ENCODE measurements at regions not wholly inside any gene's neighbourhood (a gene's known extent, or its start where the extent isn't known, plus 50 kb on each side); places are given as distances from the start of the nearest gene placed in this dataset.
"Not testable (repeated sequence)": the region's sequence is repeated elsewhere in the genome, so short reads cannot be mapped to it uniquely, and the experiment has no call there.

DNA sequence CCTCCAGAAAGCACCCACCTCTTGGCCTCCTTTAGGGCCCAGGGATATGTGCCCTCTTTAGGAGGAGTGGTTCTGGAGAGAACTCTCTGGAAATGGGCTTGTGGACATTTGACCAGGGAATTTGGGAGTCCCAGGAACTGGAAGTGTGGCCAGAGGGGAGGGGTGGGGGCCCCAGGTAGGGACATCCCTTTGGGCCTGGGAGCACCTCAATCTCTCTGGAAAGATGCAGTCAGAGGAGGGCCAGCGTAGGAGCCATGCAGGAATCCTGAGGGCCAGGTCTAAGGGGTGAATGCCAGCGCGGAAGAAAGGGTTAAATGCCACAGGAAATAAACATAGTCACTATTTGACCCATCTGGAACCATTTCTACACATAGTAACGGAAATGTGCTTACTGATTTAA is 50.3 kb upstream of the ITGA11 start:
- no peak for DNase-seq (ENCODE audit: low read depth)

DNA sequence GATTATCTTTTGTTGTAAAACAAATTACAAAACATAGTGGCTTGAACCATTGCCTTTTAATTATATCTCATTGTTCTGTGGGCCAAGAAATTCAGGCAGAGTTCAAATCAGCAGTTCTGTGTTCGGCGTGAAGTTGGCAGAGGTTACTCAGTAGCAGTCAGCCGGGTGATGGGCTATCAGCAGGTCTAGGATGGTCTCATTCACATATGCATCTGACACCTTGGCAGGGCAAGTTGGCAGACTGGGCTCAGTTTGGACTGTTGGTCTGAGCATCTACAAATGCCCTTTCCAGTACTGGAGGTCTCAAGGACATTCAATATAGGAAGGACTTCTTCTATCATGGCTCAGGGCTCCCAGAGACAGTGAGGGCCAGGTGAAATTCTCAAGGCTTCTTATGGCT is 51.2 kb upstream of the ITGA11 start:
- no peak for DNase-seq (ENCODE audit: low read depth)

- DNase-seq (ENCODE audit: low read depth), result no peak
These were observed 52.3 kb upstream of the ITGA11 start for GRCh38 chr15:68484220-68484619.

DNA sequence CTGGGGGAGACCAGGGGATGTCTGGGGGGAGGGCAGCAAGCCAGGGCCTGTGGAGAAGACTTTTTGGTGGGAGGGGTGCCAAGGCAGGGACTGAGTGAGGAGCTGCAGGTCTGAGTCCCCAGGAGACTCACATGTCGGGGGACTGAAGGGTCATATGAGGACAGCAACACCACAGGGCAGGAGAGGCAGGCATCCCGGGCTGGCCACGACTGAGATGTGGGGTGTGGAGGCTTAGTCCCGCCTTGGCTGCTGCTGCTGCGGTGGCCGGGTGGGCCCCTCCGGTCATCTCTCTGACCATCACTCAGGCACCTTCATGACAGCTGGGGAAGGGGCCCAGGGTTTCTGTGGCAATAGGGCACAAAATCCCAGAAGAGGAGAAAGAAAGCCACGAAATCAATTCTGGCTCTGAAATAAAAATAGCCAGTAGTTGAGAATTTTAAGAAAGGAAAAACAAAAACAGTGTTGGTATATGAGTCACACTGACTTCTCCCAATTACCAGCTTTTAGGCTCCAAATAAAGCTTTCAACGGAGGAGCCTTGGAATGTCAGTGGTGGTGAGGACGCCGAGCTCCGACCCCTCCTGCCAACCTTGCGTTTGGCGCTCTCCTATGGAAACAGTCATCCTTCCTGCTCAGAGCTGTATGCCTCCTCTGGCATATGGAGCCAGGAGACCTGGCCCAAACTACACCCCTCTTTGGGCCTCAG is 52.9 kb upstream of the ITGA11 start:
- no peak for DNase-seq (ENCODE audit: low read depth)

DNA sequence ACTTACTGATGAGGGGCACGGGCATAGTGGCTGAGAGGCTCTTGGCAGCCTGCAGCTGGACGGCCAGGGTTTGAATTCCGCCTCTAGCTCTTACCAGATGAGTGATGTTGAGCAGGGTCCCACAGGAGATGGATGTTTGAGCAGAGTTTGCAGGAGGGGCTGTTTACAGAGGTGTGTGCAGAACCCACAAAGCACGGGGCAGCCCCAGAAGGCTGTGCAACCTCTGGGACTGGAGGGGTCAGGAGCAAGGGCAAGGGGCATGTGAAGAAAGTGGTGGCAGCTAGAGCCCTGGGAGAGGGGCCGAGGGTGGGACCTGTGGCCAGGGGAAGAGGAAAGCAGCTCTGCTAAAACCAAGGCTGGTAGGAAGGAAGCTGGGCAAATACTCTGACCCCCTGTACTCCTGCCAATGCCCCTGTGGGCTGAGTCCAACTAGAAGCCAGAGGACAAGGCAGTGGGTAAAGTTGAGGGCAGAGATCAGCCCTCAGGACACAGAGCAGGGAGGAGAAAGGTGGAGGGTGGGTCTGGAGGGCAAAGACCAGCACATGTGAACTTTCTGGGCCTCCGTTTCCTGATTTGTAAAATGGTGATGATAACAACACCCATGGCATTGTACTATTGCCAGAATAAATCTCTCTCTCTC is 53.9 kb upstream of the ITGA11 start:
- DNase-seq (ENCODE audit: low read depth), result no peak

- DNase-seq (ENCODE audit: low read depth), result no peak
These were observed 55.3 kb upstream of the ITGA11 start for GRCh38 chr15:68487087-68487843.

DNA sequence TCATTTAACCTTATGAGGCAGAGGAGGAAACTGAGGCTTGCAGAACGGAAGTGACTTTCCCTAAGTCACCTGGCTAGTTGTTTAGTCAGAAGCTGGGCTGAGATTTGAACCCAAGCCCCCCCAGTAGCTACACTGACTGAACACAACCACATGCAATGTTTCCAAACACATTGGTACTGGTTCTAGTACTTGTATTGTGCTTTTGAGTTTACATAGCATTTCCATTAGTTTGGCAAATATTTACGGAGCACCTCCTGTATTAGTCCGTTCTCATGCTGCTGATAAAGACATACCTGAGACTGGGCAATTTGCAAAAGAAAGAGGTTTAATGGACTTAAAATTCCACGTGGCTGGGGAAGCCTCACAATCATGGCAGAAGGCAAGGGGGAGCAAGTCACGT is 56.3 kb upstream of the ITGA11 start:
- no peak for DNase-seq (ENCODE audit: low read depth)

- DNase-seq (ENCODE audit: low read depth), result no peak
These were observed 57.0 kb upstream of the ITGA11 start for GRCh38 chr15:68488966-68489365.

DNA sequence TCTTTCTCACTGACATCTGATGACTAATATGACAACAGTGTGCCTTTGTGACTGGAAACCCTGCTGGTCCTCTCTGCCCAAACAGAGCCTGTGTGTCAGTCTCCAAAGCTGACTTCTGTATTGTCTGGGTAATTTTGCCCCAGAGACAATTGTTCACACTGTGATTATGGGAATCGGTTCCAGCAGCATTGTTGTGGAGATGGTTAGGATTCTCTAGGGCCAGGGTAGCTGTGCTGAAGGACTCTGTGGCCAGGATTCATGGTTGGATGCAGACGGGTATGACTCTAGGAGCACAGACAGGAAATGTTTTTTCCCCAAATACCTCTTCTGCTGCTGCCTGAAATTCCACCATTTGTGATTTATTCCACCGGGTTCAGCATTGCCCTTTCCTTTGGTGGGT is 57.5 kb upstream of the ITGA11 start:
- DNase-seq (ENCODE audit: low read depth), result no peak

- DNase-seq (ENCODE audit: low read depth), result no peak
These were observed 59.6 kb upstream of the ITGA11 start for GRCh38 chr15:68491415-68492106.

DNA sequence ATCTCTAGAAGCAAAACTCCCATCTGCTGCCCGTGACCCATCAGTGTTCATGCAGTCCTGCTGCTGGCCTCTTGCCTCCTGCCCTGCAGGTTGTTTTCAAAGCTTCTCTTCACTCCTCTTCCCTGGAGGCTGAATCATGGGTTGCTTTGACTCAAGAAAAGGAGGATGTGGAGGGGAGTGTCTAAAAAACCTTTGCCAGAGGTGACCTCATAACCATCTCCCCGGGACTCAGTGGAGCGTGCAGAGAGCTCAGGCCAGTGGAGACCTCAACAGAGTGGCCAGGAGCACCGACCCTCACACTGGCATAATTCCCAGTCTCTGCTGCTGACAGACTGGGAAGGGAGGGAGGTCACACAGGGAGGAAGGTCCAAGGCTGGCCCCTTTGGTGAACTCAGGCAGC is 60.9 kb upstream of the ITGA11 start:
- DNase-seq (ENCODE audit: low read depth), result no peak

- no peak for DNase-seq (ENCODE audit: low read depth)
These were observed 61.7 kb upstream of the ITGA11 start for GRCh38 chr15:68493629-68494028.

DNA sequence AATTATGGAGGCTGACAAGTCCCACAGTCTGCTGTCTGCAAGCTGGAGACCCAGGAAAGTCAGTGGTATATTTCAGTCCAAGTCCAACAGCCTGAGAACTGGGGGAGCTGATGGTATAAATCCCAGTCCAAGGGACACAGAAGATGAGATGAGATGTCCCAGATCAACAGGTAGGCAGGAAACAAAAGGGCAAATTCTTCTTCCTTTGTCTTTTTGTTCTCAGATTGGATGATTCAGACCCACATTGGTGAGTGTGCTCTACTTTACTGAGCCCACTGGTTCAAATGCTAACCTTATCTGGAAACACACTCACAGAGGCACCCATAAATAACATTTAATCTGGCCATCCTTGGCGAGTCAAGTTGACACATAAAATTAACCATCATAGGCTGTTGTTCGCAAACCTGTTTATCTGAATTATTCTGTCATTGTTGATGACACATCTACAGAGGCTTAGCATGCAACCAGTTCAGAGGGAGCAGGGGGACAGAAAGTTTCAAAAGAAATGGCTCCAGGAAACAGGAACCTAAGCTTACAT is 62.7 kb upstream of the ITGA11 start:
- DNase-seq (ENCODE audit: low read depth), result no peak

DNA sequence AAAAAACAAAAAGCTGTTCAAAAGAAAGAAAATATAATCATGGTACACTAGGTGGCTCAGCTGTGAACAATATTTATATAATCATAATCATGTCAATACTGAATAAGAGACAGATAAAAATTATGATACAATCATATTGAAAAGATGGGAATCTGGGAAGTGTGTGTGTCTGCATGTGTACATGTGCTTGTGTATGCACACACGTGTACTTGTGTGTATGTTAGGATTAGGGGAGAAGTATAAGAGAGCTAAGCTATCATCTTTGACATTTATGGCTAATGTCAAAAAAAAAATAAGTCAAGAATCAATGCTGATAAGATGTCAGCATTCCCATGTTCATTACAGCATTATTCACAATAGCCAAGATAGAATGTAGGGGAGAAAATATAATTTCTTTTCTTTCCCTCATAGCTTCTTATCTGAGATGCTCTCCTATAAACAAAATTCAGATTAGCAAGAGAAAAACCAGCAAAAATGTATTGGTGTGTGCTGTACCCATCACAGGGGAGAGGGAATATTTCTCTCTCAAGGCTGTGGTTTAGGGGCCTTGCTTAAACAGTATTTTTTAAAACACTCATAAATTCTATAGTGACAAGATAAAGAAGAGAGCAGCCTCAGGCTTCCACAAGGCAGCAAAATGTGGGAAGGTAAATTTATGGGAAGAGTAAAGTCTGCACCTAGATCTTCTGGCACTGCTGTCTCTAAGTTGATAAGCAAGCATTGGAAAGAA is 63.4 kb upstream of the ITGA11 start:
- DNase-seq (ENCODE audit: low read depth), result no peak

GRCh38 chr15:68495981-68496705 is 64.2 kb upstream of the ITGA11 start:
- DNase-seq (ENCODE audit: low read depth), result no peak

DNA sequence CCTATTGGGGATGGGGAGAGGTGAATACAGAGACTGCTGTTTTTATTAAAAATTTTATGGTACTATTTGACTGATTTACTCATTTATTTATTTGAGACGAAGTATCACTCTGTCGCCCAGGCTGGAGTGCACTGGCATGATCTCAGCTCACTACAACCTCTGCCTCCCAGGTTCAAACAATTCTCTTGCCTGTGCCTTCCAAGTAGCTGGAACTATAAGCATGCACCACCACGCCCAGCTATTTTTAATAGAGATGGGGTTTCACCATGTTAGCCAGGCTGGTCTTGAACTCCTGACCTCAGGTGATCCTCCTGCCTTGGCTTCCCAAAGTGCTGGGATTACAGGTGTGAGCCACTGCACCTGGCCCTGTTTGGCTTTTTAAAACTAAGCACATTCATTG is 64.8 kb upstream of the ITGA11 start:
- not testable (repeated sequence) for DNase-seq (ENCODE audit: low read depth)

GRCh38 chr15:68497206-68497910 is 65.4 kb upstream of the ITGA11 start:
- DNase-seq (ENCODE audit: low read depth), result no peak

GRCh38 chr15:68498076-68498475 is 66.1 kb upstream of the ITGA11 start:
- DNase-seq (ENCODE audit: low read depth), result no peak

DNA sequence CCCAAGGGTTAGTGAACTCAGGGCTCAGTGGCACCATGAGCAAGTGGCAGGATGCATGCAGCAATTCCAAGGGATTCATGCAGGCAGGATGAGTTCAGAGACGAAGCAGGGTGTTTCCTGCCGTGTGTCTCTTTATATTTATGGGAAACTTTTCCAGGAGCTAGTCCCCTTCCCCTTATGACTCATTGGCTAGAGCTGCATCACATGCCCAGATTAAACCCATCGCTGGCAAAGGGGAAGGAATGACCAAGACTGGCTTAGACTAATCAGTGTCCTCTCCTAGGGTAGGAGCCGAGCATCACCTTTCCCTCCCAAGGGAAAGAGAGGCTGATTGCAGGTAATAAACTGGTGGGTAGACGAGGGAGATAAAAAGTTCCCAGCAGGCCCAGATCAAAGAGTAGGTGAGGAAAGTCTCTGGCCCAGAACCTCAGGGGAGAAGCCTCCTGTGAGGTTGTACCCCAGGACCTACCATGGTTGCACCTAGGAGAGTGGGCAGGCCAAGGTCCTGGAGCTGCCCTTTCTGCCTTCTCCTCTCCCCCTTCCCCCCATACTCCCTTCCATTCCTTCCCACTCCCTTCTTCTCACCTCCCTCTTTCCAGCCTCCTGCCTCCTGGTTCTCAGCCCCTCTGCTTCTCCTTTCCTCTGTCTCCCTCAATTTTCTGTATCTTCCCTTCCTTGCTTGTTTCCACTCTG is 67.8 kb upstream of the ITGA11 start:
- no peak for DNase-seq (ENCODE audit: low read depth)

All from non-pigmented ciliary epithelial cell (primary cell).